ENCODE measurements at regions not wholly inside any gene's neighbourhood (a gene's known extent, or its start where the extent isn't known, plus 50 kb on each side); places are given as distances from the start of the nearest gene placed in this dataset.

- H3K27ac ChIP-seq (ENCODE audit: low read length): no peak overlapping the region
- BruUV-seq (replicated peaks): no TSS peak
- H3K4me3 ChIP-seq (ENCODE audit: low read depth in 2 of 2, low read length in 2 of 2): no peak overlapping the region
- POLR2A ChIA-PET: no interaction called here
- no peaks in the 10 kb centered on the region for H3K27me3 ChIP-seq (ENCODE audit: control insufficient read depth, insufficient read depth, low read length)
- intact Hi-C loops (cut with micrococcal nuclease; ENCODE audit: unreplicated experiment) (no loop called here), in situ Hi-C loops (cut with HindIII; ENCODE audit: low pct_unique_long_range_greater_than_20kb, low sequenced_read_pairs) (no loop called here)
- ATAC-seq: no peak
- TF ChIP-seq CTCF (IDR thresholded peaks at IDR 0.05) (no peak), SIN3A (IDR thresholded peaks at IDR 0.05; ENCODE audit: borderline replicate concordance, insufficient read depth, low read depth, low read length) (no peak), REST (IDR thresholded peaks at IDR 0.05; ENCODE audit: insufficient read depth in 1 of 2, low read depth in 2 of 2, low read length in 1 of 2) (no peak), POLR2AphosphoS5 (IDR thresholded peaks at IDR 0.05; ENCODE audit: low read depth, low read length) (no peak), TCF7L2 (IDR thresholded peaks at IDR 0.05; ENCODE audit: low read depth, low read length) (no peak)
- CTCF ChIA-PET: interaction anchor here (0.6 kb wide), 1 partner anchor 325 kb away, joined by 3 read pairs; the partner anchor contains the start of gene ZFP36L2
- peaks cover 5% of the 10 kb centered on the region; the same call in 1 of the 2 replicates for H3K4me1 ChIP-seq (ENCODE audit: control insufficient read depth, insufficient read depth, low read length)
- no peaks in the 10 kb centered on the region for H3K9me3 ChIP-seq (ENCODE audit: control insufficient read depth, insufficient read depth, low read depth, low read length)
- no peak for DNase-seq (ENCODE audit: low read depth, low spot score)
- no peaks in the 10 kb centered on the region for H3K36me3 ChIP-seq (ENCODE audit: control insufficient read depth, insufficient read depth, low read length)
Observed at GRCh38 chr2:42901076-42901640, 108.8 kb upstream of the HAAO start.

- in situ Hi-C loops (cut with HindIII; ENCODE audit: low pct_unique_long_range_greater_than_20kb, low sequenced_read_pairs): no loop called here
- Histone ChIP-seq H3K4me1 (ENCODE audit: control insufficient read depth, insufficient read depth, low read length) (no peaks in the 10 kb centered on the region), H3K27me3 (ENCODE audit: control insufficient read depth, insufficient read depth, low read length) (no peaks in the 10 kb centered on the region), H3K36me3 (ENCODE audit: control insufficient read depth, insufficient read depth, low read length) (no peaks in the 10 kb centered on the region), H3K9me3 (ENCODE audit: control insufficient read depth, insufficient read depth, low read depth, low read length) (no peaks in the 10 kb centered on the region), H3K4me3 (ENCODE audit: low read depth in 2 of 2, low read length in 2 of 2) (no peak overlapping the region), H3K27ac (ENCODE audit: low read length) (no peak overlapping the region)
- BruUV-seq (replicated peaks): no TSS peak
- TF ChIP-seq SIN3A (IDR thresholded peaks at IDR 0.05; ENCODE audit: borderline replicate concordance, insufficient read depth, low read depth, low read length): no peak
- no peak for TF ChIP-seq CTCF (IDR thresholded peaks at IDR 0.05)
- TF ChIP-seq POLR2AphosphoS5 (IDR thresholded peaks at IDR 0.05; ENCODE audit: low read depth, low read length): no peak
- no peak for TF ChIP-seq TCF7L2 (IDR thresholded peaks at IDR 0.05; ENCODE audit: low read depth, low read length)
- no peak for TF ChIP-seq REST (IDR thresholded peaks at IDR 0.05; ENCODE audit: insufficient read depth in 1 of 2, low read depth in 2 of 2, low read length in 1 of 2)
- intact Hi-C loops (cut with micrococcal nuclease; ENCODE audit: unreplicated experiment): no loop called here
- POLR2A ChIA-PET: interaction anchor here (0.6 kb wide), 1 partner anchor 18 kb away, joined by 3 read pairs; no protein-coding TSS in a partner anchor
- CTCF ChIA-PET: no interaction called here
- ATAC-seq (no peak), DNase-seq (ENCODE audit: low read depth, low spot score) (no peak)
Observed at GRCh38 chr2:42900289-42900891, 108.0 kb upstream of the HAAO start.

Data from Panc1 (cell line).